ENCODE measurements at regions not wholly inside any gene's neighbourhood (a gene's known extent, or its start where the extent isn't known, plus 50 kb on each side); places are given as distances from the start of the nearest gene placed in this dataset.
"Not testable (repeated sequence)": the region's sequence is repeated elsewhere in the genome, so short reads cannot be mapped to it uniquely, and the experiment has no call there.

DNA sequence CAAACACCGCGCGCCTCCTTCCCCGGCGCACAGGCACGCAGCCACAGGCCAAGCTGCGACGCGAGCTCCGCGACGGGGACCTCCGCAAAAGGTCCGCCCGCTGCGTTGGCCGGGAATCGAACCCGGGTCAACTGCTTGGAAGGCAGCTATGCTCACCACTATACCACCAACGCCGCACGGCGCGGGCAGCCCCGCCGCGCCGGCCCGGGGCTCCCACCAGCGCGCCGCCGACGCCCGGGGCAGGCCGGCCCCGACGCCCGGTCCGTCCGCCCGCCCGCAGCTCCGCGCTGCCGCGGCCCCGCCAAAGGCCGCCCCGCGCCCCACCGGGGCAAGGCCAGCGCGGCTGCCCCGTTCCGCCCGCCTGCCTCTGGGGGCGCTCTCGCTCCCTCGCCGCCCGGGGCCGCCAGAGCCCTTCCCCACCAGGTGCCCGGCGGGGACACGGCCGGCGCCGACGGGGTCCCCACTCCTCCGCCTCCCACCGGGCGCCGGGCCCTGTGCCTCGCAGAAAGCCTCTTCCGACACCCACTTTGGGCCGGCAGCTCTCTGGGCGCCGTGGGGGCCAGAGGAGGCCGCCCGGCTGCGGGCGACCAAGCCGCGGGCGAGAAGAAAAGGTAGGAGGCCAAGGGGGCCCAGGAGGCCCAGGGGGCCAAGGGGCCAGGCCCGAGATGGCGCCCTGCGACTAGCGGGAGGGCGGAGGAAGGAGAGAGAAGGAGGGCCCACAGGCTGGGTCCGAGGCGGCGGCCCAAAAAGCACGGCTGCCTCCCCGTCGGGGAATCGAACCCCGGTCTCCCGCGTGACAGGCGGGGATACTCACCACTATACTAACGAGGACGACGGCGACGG lies 50.2 kb upstream of the FCGR2A start:
- DNase-seq (ENCODE audit: low spot score) = not testable (repeated sequence)

- not testable (repeated sequence) for DNase-seq (ENCODE audit: low spot score)
Observed at GRCh38 chr1:161453950-161454864, 51.0 kb upstream of the FCGR2A start.

GRCh38 chr1:161451698-161452348 lies 53.4 kb upstream of the FCGR2A start:
- not testable (repeated sequence) for DNase-seq (ENCODE audit: low spot score)

DNA sequence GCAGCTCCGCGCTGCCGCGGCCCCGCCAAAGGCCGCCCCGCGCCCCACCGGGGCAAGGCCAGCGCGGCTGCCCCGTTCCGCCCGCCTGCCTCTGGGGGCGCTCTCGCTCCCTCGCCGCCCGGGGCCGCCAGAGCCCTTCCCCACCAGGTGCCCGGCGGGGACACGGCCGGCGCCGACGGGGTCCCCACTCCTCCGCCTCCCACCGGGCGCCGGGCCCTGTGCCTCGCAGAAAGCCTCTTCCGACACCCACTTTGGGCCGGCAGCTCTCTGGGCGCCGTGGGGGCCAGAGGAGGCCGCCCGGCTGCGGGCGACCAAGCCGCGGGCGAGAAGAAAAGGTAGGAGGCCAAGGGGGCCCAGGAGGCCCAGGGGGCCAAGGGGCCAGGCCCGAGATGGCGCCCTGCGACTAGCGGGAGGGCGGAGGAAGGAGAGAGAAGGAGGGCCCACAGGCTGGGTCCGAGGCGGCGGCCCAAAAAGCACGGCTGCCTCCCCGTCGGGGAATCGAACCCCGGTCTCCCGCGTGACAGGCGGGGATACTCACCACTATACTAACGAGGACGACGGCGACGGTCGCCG lies 57.4 kb upstream of the FCGR2A start:
- not testable (repeated sequence) for DNase-seq (ENCODE audit: low spot score)

DNA sequence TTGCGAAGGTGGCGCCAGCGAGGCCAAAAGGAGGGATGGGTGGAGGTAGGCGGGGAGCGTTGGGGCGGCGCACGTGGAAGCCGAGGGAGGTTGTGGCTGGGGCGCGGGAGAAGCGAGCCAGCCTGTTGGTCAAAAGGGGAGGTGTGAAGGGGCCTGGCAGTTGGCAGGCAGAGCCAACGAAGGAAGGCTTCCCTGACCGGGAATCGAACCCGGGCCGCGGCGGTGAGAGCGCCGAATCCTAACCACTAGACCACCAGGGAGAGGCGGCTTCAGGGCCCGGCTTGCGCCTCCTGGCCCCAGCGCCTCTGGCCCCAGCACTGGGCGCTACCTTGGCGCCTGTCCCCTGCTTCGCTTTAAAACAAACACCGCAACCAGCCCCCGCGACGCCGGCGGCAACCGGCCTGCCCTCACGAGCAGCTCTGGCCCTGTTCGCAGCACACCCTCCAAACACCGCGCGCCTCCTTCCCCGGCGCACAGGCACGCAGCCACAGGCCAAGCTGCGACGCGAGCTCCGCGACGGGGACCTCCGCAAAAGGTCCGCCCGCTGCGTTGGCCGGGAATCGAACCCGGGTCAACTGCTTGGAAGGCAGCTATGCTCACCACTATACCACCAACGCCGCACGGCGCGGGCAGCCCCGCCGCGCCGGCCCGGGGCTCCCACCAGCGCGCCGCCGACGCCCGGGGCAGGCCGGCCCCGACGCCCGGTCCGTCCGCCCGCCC lies 58.1 kb upstream of the FCGR2A start:
- DNase-seq (ENCODE audit: low spot score) = not testable (repeated sequence)

DNA sequence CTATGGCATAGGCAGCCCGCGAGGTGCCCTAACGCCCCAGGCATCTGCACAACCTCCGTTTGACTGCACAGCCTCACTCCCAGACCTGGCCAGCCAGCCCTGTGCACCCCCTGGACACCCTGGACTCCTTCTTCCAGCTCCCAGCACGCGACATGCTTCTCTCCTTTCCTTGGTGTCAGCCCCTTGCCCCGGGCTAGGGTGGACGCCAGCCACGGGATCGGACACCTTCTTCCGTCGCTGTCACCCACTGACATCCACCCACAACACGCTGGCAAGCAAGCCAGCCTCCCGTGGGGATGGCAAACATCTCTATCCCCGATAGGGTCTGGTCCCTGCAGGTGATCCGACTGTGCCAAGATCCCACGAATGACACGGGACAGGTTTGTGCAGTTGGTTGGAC lies 60.5 kb upstream of the FCGR2A start:
- DNase-seq (ENCODE audit: low spot score) = not testable (repeated sequence)

GRCh38 chr1:161444255-161444654 lies 61.0 kb upstream of the FCGR2A start:
- not testable (repeated sequence) for DNase-seq (ENCODE audit: low spot score)

DNA sequence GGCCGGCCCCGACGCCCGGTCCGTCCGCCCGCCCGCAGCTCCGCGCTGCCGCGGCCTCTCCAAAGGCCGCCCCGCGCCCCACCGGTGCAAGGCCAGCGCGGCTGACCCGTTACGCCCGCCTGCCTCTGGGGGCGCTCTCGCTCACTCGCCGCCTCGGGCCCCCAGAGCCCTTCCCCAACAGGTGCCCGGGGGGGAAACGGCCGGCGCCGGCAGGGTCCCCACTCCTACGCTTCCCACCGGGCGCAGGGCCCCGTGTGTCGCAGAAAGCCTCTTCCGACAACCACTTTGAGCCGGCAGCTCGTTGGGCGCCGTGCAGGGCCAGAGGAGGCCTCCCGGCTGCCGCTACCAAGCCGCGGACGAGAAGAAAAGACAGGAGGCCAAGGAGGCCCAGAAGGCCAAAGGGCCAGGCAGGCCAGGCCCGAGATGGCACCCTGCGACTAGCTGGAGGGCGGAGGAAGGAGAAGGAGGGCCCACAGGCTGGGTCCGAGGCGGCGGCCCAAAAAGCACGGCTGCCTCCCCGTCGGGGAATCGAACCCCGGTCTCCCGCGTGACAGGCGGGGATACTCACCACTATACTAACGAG lies 64.9 kb upstream of the FCGR2A start:
- peak; percentile 78 for DNase-seq (ENCODE audit: low spot score)

DNA sequence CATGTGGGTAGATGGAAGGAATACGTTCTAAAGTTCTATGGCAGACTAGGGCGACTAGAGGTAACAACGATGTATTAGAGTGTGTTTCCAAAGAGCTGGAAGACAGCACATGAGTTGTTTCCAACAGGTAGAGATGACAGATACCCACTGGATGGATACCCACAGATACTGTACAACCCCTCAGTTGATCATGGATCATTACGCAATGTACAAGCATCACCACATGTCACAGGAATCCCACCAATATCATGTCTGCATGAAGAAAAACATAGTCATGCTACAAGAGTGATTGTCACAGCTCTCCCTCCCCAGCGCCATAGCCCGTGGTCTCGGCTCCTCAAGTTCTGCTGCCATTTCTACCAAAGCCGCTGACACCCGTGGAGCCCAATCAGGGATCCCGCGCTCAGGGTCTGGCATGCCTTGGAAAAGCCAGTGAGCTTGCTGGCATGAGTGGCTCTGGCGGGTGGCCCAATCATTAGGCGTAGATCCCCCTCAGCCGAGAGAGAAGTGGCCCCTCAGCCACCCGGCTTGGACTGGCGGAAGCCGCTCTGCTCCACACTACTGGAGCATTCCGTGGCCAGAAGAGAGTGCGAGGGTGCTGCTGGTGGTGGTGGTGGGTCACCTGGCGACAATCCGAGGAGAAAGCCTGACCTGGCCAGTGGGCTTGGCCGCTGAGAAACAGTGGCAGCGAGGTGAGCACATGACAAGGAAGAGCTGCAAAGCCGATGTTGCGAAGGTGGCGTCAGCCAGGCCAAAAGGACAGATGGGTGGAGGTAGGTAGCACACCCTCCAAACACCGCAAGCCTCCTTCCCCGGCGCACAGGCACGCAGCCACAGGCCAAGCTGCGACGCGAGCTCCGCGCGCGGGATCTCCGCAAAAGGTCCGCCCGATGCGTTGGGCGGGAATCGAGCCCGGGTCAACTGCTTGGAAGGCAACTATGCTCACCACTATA lies 65.7 kb upstream of the FCGR2A start:
- DNase-seq (ENCODE audit: low spot score) = peak; percentile 54

DNA sequence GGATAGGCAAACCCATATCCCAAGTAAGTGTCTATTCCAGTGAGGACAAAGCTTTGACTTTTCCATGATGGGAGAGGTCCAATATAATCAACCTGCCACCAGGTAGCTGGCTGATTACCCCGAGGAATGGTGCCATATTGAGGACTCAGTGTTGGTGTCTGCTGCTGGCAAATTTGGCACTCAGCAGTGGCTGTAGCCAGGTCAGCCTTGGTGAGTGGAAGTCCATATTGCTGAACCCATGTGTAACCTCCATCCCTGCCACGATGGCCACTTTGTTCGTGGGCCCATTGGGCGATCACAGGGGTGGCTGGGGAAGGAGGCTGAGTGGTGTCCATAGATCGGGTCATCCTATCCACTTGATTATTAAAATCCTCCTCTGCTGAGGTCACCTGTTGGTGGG lies 65.5 kb upstream of the CFAP126 start:
- DNase-seq (ENCODE audit: low spot score) = not testable (repeated sequence)

DNA sequence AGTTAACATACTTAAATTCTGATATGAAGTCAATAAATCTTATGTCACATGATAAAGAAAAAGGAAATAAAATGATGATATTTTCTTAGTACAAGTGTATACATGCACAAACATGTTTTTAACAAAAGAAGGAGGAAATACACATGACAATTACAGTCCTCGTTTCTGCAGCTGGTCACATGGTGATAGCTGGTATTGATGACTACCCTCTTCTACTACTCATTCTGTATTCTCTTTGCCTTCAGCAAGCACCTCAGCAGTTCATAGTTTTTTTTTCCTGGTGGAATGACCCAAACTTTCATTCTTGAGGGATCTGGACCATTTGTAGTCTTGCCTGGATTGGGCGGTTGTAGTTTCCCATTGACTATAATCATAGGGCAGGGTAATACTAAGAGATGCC lies 64.4 kb upstream of the CFAP126 start:
- no peak for DNase-seq (ENCODE audit: low spot score)

GRCh38 chr1:161427733-161428516 lies 60.2 kb upstream of the CFAP126 start:
- DNase-seq (ENCODE audit: low spot score) = peak; percentile 60

DNA sequence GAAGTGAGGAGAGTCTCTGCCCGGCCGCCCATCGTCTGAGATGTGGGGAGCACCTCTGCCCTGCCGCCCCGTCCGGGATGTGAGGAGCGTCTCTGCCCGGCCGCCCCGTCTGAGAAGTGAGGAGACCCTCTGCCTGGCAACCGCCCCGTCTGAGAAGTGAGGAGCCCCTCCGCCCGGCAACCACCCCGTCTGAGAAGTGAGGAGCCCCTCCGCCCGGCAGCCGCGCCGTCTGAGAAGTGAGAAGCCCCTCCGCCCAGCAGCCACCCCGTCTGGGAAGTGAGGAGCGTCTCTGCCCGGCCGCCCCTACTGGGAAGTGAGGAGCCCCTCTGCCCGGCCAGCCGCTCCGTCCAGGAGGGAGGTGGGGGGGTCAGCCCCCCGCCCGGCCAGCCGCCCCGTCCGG lies 55.2 kb upstream of the CFAP126 start:
- not testable (repeated sequence) for DNase-seq (ENCODE audit: low spot score)

GRCh38 chr1:161421456-161421855 lies 53.8 kb upstream of the CFAP126 start:
- no peak for DNase-seq (ENCODE audit: low spot score)

GRCh38 chr1:161420763-161421455 lies 53.2 kb upstream of the CFAP126 start:
- DNase-seq (ENCODE audit: low spot score) = peak; percentile 43

DNA sequence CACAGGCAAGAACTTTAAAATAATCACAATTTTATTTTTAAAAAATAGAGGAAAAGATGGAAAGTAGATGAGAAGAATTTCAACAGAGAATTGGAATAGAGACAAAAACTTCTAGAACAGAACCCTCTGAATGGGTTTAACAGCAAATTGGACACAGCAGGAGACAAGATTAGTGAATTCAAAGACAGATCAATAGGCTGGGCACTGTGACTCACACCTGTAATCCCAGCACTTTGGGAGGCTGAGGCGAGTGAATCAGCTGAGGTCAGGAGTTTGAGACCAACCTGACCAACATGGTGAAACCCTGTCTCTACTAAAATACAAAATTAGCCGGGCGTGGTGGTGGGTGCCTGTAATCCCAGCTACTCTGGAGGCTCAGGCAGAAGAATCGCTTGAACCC lies 49.9 kb upstream of the CFAP126 start:
- DNase-seq (ENCODE audit: low spot score) = not testable (repeated sequence)
